ENCODE measurements at regions not wholly inside any gene's neighbourhood (a gene's known extent, or its start where the extent isn't known, plus 50 kb on each side); places are given as distances from the start of the nearest gene placed in this dataset.

DNA sequence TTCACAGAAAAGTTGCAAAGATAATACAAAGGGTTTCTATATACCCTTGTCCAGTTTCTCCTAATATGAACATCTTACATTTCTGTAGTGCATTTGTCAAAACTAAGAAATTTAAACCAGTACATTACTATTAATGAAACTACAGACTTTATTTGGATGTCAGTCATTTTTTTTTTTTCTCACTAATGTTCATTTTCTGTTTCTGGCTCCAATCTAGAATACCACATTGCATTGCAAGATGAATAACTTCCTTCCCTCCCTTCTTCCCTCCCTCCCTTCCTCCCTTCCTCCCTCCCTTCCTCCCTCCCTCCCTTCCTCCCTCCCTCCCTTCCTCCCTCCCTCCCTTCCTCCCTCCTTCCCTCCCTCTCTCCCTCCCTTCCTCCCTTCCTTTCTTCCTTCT, 509.2 kb upstream of the MCTP2 start:
- no peaks in the 10 kb centered on the region for H3K79me1 ChIP-seq (ENCODE audit: low read depth in 1 of 2, low read length in 2 of 2)

More for the DNA sequence above, 509.2 kb upstream of the MCTP2 start:
- H3K56ac ChIP-seq (ENCODE audit: extremely low read depth, insufficient read depth, low read length): no peak overlapping the region
- no peaks in the 10 kb centered on the region for H3K27me3 ChIP-seq (ENCODE audit: control insufficient read depth, insufficient read depth, low read length)
- H2AK9ac ChIP-seq (replicated peaks; ENCODE audit: low read depth, low read length, poor library complexity): no peak overlapping the region
- H2BK15ac ChIP-seq (ENCODE audit: low read depth, low read length): no peak overlapping the region
- H2AFZ ChIP-seq (replicated peaks; ENCODE audit: low read length, poor library complexity): no peak overlapping the region
- H4K5ac ChIP-seq (ENCODE audit: low read depth, low read length): no peak overlapping the region
- H3K9me3 ChIP-seq (ENCODE audit: control insufficient read depth, insufficient read depth, low read length): peaks cover 5% of the 10 kb centered on the region
- no peak for TF ChIP-seq RCOR1 (IDR thresholded peaks at IDR 0.05; ENCODE audit: insufficient replicate concordance, low read length)
- TF ChIP-seq RFX5 (IDR thresholded peaks at IDR 0.05; ENCODE audit: low read depth, low read length): no peak
- no peak for TF ChIP-seq CHD1 (IDR thresholded peaks at IDR 0.05; ENCODE audit: low read depth, low read length)
- no peak for TF ChIP-seq SMC3 (IDR thresholded peaks at IDR 0.05; ENCODE audit: low read depth, low read length)
- no peak for TF ChIP-seq MAFK (IDR thresholded peaks at IDR 0.05; ENCODE audit: low read depth, low read length)
- TF ChIP-seq FOS (IDR thresholded peaks at IDR 0.05; ENCODE audit: low read depth, low read length): no peak
- no peak for DNase-seq
- no peaks in the 10 kb centered on the region for H3K36me3 ChIP-seq (ENCODE audit: control insufficient read depth, insufficient read depth, low read length)
- no TSS peak for BruUV-seq (replicated peaks)
- CTCF ChIA-PET: no interaction called here
- ATAC-seq (ENCODE audit: low read depth): no peak
- no peak overlapping the region for H3K18ac ChIP-seq (ENCODE audit: low read depth, low read length)
- H2BK5ac ChIP-seq (ENCODE audit: low read depth, low read length, poor library complexity, severe bottlenecking): no peak overlapping the region
- H3K9me1 ChIP-seq (ENCODE audit: insufficient read depth, low read length): no peaks in the 10 kb centered on the region
- H3K4me3 ChIP-seq (ENCODE audit: insufficient read depth, low read depth, low read length): no peak overlapping the region
- H3K23ac ChIP-seq (ENCODE audit: low read depth, low read length): no peak overlapping the region
- POLR2A ChIA-PET (ENCODE audit: unreplicated experiment): no interaction called here
- no peaks in the 10 kb centered on the region for H3K4me1 ChIP-seq (ENCODE audit: control insufficient read depth, insufficient read depth, low read length)
- H4K91ac ChIP-seq (ENCODE audit: insufficient read depth, low read depth, low read length): no peak overlapping the region
- no peaks in the 10 kb centered on the region for H4K20me1 ChIP-seq (ENCODE audit: insufficient read depth, low read length)
- H3K14ac ChIP-seq (replicated peaks; ENCODE audit: low read depth, low read length): no peak overlapping the region
- in situ Hi-C loops (cut with MboI; ENCODE audit: low sequenced_read_pairs) (no loop called here), intact Hi-C loops (cut with micrococcal nuclease) (no loop called here), dilution Hi-C loops (cut with HindIII; ENCODE audit: low sequenced_read_pairs, unreplicated experiment) (no loop called here)
- no peak overlapping the region for H2BK120ac ChIP-seq (ENCODE audit: low read depth, low read length)
- H3K27ac ChIP-seq (ENCODE audit: insufficient read depth, low read length): no peak overlapping the region
- no peak overlapping the region for H3K4ac ChIP-seq (ENCODE audit: low read depth, low read length)
- no peak overlapping the region for H4K8ac ChIP-seq (ENCODE audit: low read depth in 2 of 2, low read length in 2 of 2)
- H3K4me2 ChIP-seq (ENCODE audit: low read depth, low read length): no peak overlapping the region
- no peak overlapping the region for H2BK20ac ChIP-seq (ENCODE audit: low read depth, low read length)
- no peak overlapping the region for H2AK5ac ChIP-seq (ENCODE audit: low read depth, low read length)
- no peak overlapping the region for H3K9ac ChIP-seq (ENCODE audit: low read depth, low read length)
